ENCODE measurements at regions not wholly inside any gene's neighbourhood (a gene's known extent, or its start where the extent isn't known, plus 50 kb on each side); places are given as distances from the start of the nearest gene placed in this dataset.

DNA sequence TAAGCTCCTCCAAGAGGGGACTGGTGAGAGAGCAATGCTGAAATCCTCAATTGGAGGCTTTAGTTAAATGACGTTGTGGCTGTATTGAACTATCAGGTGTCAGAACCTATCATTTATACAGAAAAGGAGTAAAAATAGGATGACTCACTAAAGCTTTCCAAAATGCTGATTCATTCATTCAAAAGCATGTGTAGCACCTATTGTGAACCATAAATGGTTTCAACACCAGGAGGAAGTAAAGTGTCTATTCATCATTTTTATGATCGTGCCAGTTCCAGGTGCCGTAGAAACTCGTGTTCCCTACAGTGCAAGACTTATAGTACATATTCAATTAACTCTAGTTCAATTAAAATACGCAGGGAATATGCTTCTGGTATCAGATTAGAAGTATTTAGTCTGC lies 66.5 kb upstream of the ARRDC4 start:
- Histone ChIP-seq H3K4me3 (no peak overlapping the region), H3K9me2 (replicated peaks; ENCODE audit: insufficient read depth) (no peaks in the 10 kb centered on the region), H3K4me2 (no peak overlapping the region), H3K27me3 (peaks cover 4% of the 10 kb centered on the region), H3K4me1 (ENCODE audit: insufficient read depth) (no peaks in the 10 kb centered on the region), H3K9me3 (ENCODE audit: low read depth) (no peaks in the 10 kb centered on the region), H3K79me2 (no peaks in the 10 kb centered on the region), H3K36me3 (replicated peaks; ENCODE audit: insufficient read depth, low read depth) (no peaks in the 10 kb centered on the region), H4K20me1 (ENCODE audit: insufficient read depth, poor library complexity, severe bottlenecking) (no peaks in the 10 kb centered on the region), H2AFZ (no peak overlapping the region), H3K27ac (no peak overlapping the region)
- 65% methylated on average over 5 of the region's 5 CpGs for WGBS (ENCODE audit: low lambda C conversion rate, missing lambda C conversion rate)
- DNase-seq (ENCODE audit: low spot score) = no peak
- TF ChIP-seq EZH2 (IDR thresholded peaks at IDR 0.05; ENCODE audit: borderline replicate concordance) (no peak), EZH2phosphoT487 (IDR thresholded peaks at IDR 0.05; ENCODE audit: low read depth, severe bottlenecking, unreplicated experiment) (no peak)
- TF ChIP-seq, protein P1, sequence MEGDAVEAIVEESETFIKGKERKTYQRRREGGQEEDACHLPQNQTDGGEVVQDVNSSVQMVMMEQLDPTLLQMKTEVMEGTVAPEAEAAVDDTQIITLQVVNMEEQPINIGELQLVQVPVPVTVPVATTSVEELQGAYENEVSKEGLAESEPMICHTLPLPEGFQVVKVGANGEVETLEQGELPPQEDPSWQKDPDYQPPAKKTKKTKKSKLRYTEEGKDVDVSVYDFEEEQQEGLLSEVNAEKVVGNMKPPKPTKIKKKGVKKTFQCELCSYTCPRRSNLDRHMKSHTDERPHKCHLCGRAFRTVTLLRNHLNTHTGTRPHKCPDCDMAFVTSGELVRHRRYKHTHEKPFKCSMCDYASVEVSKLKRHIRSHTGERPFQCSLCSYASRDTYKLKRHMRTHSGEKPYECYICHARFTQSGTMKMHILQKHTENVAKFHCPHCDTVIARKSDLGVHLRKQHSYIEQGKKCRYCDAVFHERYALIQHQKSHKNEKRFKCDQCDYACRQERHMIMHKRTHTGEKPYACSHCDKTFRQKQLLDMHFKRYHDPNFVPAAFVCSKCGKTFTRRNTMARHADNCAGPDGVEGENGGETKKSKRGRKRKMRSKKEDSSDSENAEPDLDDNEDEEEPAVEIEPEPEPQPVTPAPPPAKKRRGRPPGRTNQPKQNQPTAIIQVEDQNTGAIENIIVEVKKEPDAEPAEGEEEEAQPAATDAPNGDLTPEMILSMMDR (IDR thresholded peaks at IDR 0.05; ENCODE audit: poor library complexity) = no peak

DNA sequence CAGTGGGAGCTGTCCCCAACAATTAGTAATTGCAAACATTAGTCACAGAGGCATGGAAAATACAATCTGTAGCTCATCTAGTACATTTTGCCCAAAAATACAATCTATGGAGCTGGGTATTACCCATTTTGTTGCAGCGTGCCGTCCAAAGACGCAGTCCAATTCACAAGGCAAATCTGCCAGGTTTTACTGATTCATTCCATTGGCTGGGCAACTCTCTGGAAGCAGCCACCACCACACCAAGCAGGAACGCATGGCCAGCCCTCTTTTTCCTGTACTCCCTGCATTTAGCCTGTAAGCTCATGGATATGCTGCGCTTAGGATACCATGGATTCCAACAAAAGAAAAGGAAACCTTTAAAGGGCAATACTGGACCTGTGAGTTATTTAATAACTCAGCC lies 60.5 kb upstream of the ARRDC4 start:
- Histone ChIP-seq H3K27me3 (peaks cover 36% of the 10 kb centered on the region), H3K79me2 (no peaks in the 10 kb centered on the region), H3K9me2 (replicated peaks; ENCODE audit: insufficient read depth) (no peaks in the 10 kb centered on the region), H2AFZ (no peak overlapping the region), H4K20me1 (ENCODE audit: insufficient read depth, poor library complexity, severe bottlenecking) (no peaks in the 10 kb centered on the region), H3K4me3 (no peak overlapping the region), H3K27ac (no peak overlapping the region), H3K9me3 (ENCODE audit: low read depth) (no peaks in the 10 kb centered on the region), H3K4me2 (no peak overlapping the region), H3K36me3 (replicated peaks; ENCODE audit: insufficient read depth, low read depth) (no peaks in the 10 kb centered on the region), H3K4me1 (ENCODE audit: insufficient read depth) (no peaks in the 10 kb centered on the region)
- no peak for DNase-seq (ENCODE audit: low spot score)
- TF ChIP-seq EZH2 (IDR thresholded peaks at IDR 0.05; ENCODE audit: borderline replicate concordance) (no peak), EZH2phosphoT487 (IDR thresholded peaks at IDR 0.05; ENCODE audit: low read depth, severe bottlenecking, unreplicated experiment) (no peak)
- TF ChIP-seq, protein P1 (IDR thresholded peaks at IDR 0.05; ENCODE audit: poor library complexity) = no peak
- 89% methylated on average over 5 of the region's 5 CpGs for WGBS (ENCODE audit: low lambda C conversion rate, missing lambda C conversion rate)

DNA sequence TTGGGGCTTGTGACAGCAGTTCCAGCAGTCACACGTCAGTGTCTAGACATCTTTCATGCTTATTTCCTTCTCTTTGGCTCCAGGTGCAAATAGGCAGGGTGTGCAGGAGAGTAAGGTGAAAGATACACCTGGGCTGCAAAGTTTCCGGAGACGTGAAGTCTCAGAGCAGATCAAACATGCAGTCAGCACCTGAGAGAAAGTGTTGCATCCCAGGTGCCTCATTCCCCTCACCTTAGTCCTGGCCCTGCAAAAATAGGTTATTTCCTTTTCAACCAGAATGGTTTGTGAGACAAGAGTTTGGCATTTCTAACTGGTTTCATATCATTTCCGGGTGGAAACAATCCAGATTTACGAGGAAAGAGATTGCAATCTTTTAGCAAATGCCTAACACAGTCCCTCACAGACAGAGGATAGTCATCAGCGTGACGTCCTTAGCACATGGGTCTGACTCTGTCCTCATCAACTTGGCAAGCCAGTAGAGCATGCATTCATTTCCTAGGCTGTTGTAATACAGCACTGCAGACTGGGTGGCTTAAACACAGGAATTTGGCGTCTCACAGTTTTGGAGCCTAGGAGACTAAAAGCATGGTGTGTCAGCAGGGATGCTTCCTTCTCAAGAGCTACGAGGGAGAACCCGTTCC lies 58.2 kb upstream of the ARRDC4 start:
- Histone ChIP-seq H3K9me2 (replicated peaks; ENCODE audit: insufficient read depth) (no peaks in the 10 kb centered on the region), H3K4me3 (no peak overlapping the region), H3K9me3 (ENCODE audit: low read depth) (no peaks in the 10 kb centered on the region), H3K4me1 (ENCODE audit: insufficient read depth) (no peaks in the 10 kb centered on the region), H3K27ac (no peak overlapping the region), H2AFZ (no peak overlapping the region), H4K20me1 (ENCODE audit: insufficient read depth, poor library complexity, severe bottlenecking) (no peaks in the 10 kb centered on the region), H3K79me2 (no peaks in the 10 kb centered on the region), H3K4me2 (no peak overlapping the region), H3K36me3 (replicated peaks; ENCODE audit: insufficient read depth, low read depth) (no peaks in the 10 kb centered on the region), H3K27me3 (peaks cover 51% of the 10 kb centered on the region)
- WGBS (ENCODE audit: low lambda C conversion rate, missing lambda C conversion rate) = 71% methylated on average over 10 of the region's 10 CpGs
- TF ChIP-seq EZH2 (IDR thresholded peaks at IDR 0.05; ENCODE audit: borderline replicate concordance) = no peak
- no peak for TF ChIP-seq EZH2phosphoT487 (IDR thresholded peaks at IDR 0.05; ENCODE audit: low read depth, severe bottlenecking, unreplicated experiment)
- TF ChIP-seq, protein P1 (IDR thresholded peaks at IDR 0.05; ENCODE audit: poor library complexity) = no peak
- no peak for DNase-seq (ENCODE audit: low spot score)
